ENCODE measurements at regions not wholly inside any gene's neighbourhood (a gene's known extent, or its start where the extent isn't known, plus 50 kb on each side); places are given as distances from the start of the nearest gene placed in this dataset.

DNA sequence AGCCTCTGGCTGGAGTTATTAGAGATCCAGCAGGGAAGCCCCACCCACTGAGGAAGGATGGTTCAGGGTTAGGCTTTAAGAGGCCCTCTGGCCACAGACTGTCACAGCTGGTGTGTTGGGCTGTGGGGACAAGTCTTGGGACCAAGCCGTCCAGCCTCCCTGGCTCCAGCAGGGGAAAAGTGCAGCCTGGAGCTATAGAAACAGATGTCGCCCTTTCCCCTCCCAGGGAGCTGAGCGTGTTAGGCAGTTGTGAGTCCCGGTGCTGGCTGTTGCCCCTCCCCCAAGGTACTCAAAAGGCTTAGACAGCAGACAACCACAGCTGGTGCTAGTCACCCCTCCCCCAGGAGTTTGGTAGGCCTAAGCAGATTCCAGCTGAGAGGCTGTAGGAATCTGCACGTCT is 143.4 kb downstream of the TMEM168 start:
- DNase-seq (ENCODE audit: low read depth), result no peak
- H3K27me3 ChIP-seq (ENCODE audit: control insufficient read depth, insufficient read depth, low read length), result no peaks in the 10 kb centered on the region

DNA sequence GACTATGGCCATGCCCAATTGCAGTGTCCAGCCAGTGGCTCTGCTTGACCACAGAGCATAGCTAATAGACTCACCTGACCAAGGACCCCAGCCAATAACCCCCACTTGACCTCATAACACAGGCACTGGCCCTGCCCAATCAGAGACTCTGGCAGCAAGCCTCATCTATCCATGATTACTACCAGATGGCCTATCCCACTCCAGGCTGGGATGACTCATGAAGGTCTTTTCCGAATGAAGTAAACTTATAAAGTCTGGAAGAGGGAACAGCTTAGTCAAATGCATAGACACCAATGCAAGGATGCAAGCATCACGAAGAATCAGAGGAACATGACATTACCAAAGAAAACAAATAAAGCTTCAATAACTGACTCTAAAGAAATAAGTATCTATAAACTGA is 141.4 kb downstream of the TMEM168 start:
- DNase-seq (ENCODE audit: low read depth), result no peak
- Histone ChIP-seq H3K36me3 (ENCODE audit: control insufficient read depth, insufficient read depth, low read length) (no peaks in the 10 kb centered on the region), H3K4me3 (ENCODE audit: low read depth, low read length) (no peak overlapping the region), H3K27me3 (ENCODE audit: control insufficient read depth, insufficient read depth, low read length) (no peaks in the 10 kb centered on the region)
- TF ChIP-seq CTCF (IDR thresholded peaks at IDR 0.05; ENCODE audit: insufficient read depth, low read length, poor library complexity, severe bottlenecking), result no peak

More for the DNA sequence above, 143.4 kb downstream of the TMEM168 start:
- Histone ChIP-seq H3K4me3 (ENCODE audit: low read depth, low read length) (no peak overlapping the region), H3K36me3 (ENCODE audit: control insufficient read depth, insufficient read depth, low read length) (no peaks in the 10 kb centered on the region)
- no peak for TF ChIP-seq CTCF (IDR thresholded peaks at IDR 0.05; ENCODE audit: insufficient read depth, low read length, poor library complexity, severe bottlenecking)

DNA sequence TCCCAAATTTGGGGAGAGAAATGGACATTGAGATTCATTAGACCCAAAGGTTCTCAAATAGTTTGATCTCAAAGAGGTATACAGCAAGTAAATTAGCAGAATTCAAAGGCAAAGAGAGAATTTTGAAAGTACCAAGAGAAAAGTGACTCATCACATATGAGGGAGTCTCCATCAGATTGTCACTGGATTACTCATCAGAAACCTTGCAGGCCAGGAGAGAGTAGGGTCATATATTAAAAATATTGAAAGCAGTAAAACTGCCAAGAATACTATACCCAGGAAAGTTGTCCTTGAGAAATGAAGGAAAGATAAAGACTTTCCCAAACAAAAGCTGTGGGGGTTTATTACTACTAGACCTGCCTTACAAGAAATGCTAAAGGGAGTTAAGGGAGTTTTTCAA is 140.6 kb downstream of the TMEM168 start:
- Histone ChIP-seq H3K36me3 (ENCODE audit: control insufficient read depth, insufficient read depth, low read length) (no peaks in the 10 kb centered on the region), H3K4me3 (ENCODE audit: low read depth, low read length) (no peak overlapping the region), H3K27me3 (ENCODE audit: control insufficient read depth, insufficient read depth, low read length) (no peaks in the 10 kb centered on the region)
- no peak for DNase-seq (ENCODE audit: low read depth)
- no peak for TF ChIP-seq CTCF (IDR thresholded peaks at IDR 0.05; ENCODE audit: insufficient read depth, low read length, poor library complexity, severe bottlenecking)

DNA sequence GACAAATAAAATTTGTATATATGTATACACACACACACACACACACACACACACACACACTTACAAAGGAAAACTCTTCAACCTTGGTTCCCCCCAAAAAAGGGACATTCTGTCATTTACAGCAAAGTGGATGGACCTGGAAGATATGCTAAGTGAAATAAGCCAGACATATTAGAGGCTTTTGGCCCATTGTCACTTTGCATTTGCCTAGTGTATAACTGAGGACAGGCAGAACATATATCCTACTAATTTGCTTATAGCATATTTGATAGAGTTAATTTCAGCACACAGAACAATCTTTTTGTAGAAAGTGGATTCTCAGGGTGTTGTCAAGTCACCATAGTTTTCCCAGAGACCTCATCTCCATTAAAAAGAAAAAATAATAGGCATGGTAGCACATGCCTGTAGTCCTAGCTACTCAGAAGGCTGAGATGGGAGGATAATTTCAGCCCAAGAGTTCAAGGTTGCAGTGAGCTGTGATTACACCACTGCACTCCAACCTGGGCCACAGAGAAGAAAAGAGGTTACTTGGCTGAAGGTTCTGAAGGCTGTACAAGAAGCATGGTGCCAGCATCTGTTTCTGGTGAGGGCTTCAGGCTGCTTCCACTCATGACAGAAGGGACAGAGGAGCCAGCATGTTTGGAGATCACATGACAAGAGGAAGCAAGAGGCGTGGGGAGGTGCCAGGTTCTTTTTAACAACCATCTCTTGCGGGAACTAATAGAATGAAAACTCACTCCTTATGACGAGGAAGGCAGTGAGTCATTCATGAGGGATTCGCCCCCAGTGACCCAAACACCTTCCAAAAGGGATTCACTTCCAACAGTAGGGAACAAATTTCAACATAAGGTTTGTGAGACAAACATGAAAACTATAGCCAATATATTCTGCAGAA is 135.6 kb downstream of the TMEM168 start:
- Histone ChIP-seq H3K27me3 (ENCODE audit: control insufficient read depth, insufficient read depth, low read length) (no peaks in the 10 kb centered on the region), H3K36me3 (ENCODE audit: control insufficient read depth, insufficient read depth, low read length) (no peaks in the 10 kb centered on the region), H3K4me3 (ENCODE audit: low read depth, low read length) (no peak overlapping the region)
- TF ChIP-seq CTCF (IDR thresholded peaks at IDR 0.05; ENCODE audit: insufficient read depth, low read length, poor library complexity, severe bottlenecking), result no peak
- DNase-seq (ENCODE audit: low read depth), result no peak

DNA sequence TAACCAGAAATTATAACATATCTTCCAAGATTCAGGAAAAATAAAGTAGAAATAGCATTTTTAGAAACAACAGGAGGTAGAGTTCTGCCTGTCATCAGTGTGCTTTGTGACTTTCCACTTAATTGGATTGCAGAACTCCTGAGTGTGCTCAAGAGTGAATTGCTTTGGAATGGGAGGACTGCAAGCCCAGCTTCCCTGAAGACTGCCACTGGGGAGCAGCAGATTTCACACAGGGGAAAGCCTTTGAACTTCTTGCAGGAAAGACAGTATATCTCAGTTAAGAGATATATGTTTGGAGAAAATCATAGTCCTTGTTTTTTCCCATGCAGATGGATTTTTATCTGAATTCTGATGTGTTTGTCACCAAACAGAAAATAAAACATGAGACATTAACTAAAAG is 124.5 kb downstream of the TMEM168 start:
- H3K36me3 ChIP-seq (ENCODE audit: control insufficient read depth, insufficient read depth, low read length), result no peaks in the 10 kb centered on the region
- no peaks in the 10 kb centered on the region for H3K27me3 ChIP-seq (ENCODE audit: control insufficient read depth, insufficient read depth, low read length)
- no peak for DNase-seq (ENCODE audit: low read depth)
- H3K4me3 ChIP-seq (ENCODE audit: low read depth, low read length), result no peak overlapping the region
- peak; percentile 38 for TF ChIP-seq CTCF (IDR thresholded peaks at IDR 0.05; ENCODE audit: insufficient read depth, low read length, poor library complexity, severe bottlenecking)

DNA sequence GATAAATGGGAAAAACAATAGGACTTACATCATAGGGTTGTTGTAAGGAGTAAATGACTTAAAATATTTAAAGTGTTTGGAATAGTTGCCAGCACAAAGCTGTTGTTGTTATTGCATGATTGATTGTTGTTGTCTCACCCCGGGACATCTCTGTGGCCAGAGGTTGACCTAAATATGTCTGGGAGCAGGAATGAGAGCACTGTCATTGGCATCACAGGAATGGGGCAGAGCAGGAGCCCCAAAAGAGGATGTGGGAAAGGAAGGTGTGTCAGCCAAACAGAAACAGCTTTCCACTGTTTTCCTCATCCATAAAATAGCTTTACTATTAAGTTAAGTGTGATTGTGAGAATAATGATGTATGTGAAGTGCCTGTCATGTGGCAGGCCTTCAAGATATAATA is 121.6 kb downstream of the TMEM168 start:
- H3K27me3 ChIP-seq (ENCODE audit: control insufficient read depth, insufficient read depth, low read length), result no peaks in the 10 kb centered on the region
- H3K36me3 ChIP-seq (ENCODE audit: control insufficient read depth, insufficient read depth, low read length), result no peaks in the 10 kb centered on the region
- no peak for TF ChIP-seq CTCF (IDR thresholded peaks at IDR 0.05; ENCODE audit: insufficient read depth, low read length, poor library complexity, severe bottlenecking)
- no peak for DNase-seq (ENCODE audit: low read depth)
- no peak overlapping the region for H3K4me3 ChIP-seq (ENCODE audit: low read depth, low read length)
